ENCODE measurements at regions not wholly inside any gene's neighbourhood (a gene's known extent, or its start where the extent isn't known, plus 50 kb on each side); places are given as distances from the start of the nearest gene placed in this dataset.
"Not testable (repeated sequence)": the region's sequence is repeated elsewhere in the genome, so short reads cannot be mapped to it uniquely, and the experiment has no call there.

GRCh38 chr2:87543797-87544196 lies 204.1 kb upstream of the PLGLB2 start:
- not testable (repeated sequence) for H3K4me3 ChIP-seq

GRCh38 chr2:87547106-87547505 lies 200.8 kb upstream of the PLGLB2 start:
- H3K4me2 ChIP-seq; H3K4me1 ChIP-seq; CTCF ChIA-PET; POLR2A ChIA-PET; ATAC-seq; H3K27ac ChIP-seq; H3K9me3 ChIP-seq; FAIRE-seq; DNase-seq (ENCODE audit: low read depth in 1 of 2, low spot score in 1 of 2); H3K4me3 ChIP-seq: not testable (repeated sequence)
- WGBS (ENCODE audit: missing lambda C conversion rate) = 88% methylated on average over 2 of the region's 2 CpGs

More at GRCh38 chr2:87543797-87544196, 204.1 kb upstream of the PLGLB2 start:
- H3K4me1 ChIP-seq; H3K9me3 ChIP-seq; H3K4me2 ChIP-seq; CTCF ChIA-PET; FAIRE-seq; POLR2A ChIA-PET; ATAC-seq; H3K27ac ChIP-seq; DNase-seq (ENCODE audit: low read depth in 1 of 2, low spot score in 1 of 2): not testable (repeated sequence)
- WGBS (ENCODE audit: missing lambda C conversion rate) = no CpG with 5 or more reads among the region's 1 CpG

- not testable (repeated sequence) for FAIRE-seq
Observed at GRCh38 chr2:87547966-87548365, 199.9 kb upstream of the PLGLB2 start.

GRCh38 chr2:87548681-87549536 lies 199.0 kb upstream of the PLGLB2 start:
- ATAC-seq = peak in 1 of 2 experiments; percentile 24; a peak in 1 of 6 replicates

More at GRCh38 chr2:87547966-87548365, 199.9 kb upstream of the PLGLB2 start:
- H3K4me3 ChIP-seq; POLR2A ChIA-PET; H3K4me2 ChIP-seq; H3K27ac ChIP-seq; H3K9me3 ChIP-seq; H3K4me1 ChIP-seq; DNase-seq (ENCODE audit: low read depth in 1 of 2, low spot score in 1 of 2); CTCF ChIA-PET; ATAC-seq: not testable (repeated sequence)

GRCh38 chr2:87549561-87550202 lies 198.2 kb upstream of the PLGLB2 start:
- DNase-seq (ENCODE audit: low read depth in 1 of 2, low spot score in 1 of 2); CTCF ChIA-PET; POLR2A ChIA-PET; H3K9me3 ChIP-seq; H3K4me1 ChIP-seq; H3K4me2 ChIP-seq; H3K27ac ChIP-seq; H3K4me3 ChIP-seq; FAIRE-seq: not testable (repeated sequence)
- peak in 1 of 2 experiments; percentile 43; a peak in 2 of 6 replicates for ATAC-seq

More at GRCh38 chr2:87548681-87549536, 199.0 kb upstream of the PLGLB2 start:
- CTCF ChIA-PET; DNase-seq (ENCODE audit: low read depth in 1 of 2, low spot score in 1 of 2); H3K4me3 ChIP-seq; POLR2A ChIA-PET; H3K27ac ChIP-seq; H3K4me2 ChIP-seq; FAIRE-seq; H3K4me1 ChIP-seq; H3K9me3 ChIP-seq: not testable (repeated sequence)
- 92% methylated on average over 3 of the region's 7 CpGs for WGBS (ENCODE audit: missing lambda C conversion rate)

- H3K27ac ChIP-seq; DNase-seq (ENCODE audit: low read depth in 1 of 2, low spot score in 1 of 2); ATAC-seq; H3K4me1 ChIP-seq; POLR2A ChIA-PET; FAIRE-seq; H3K4me3 ChIP-seq; H3K4me2 ChIP-seq; H3K9me3 ChIP-seq; CTCF ChIA-PET: not testable (repeated sequence)
- 80% methylated on average over 1 of the region's 4 CpGs for WGBS (ENCODE audit: missing lambda C conversion rate)
Observed at GRCh38 chr2:87554678-87555077, 193.2 kb upstream of the PLGLB2 start.

- DNase-seq (ENCODE audit: low read depth in 1 of 2, low spot score in 1 of 2); POLR2A ChIA-PET; H3K4me3 ChIP-seq; H3K9me3 ChIP-seq; H3K4me1 ChIP-seq; CTCF ChIA-PET; H3K27ac ChIP-seq; ATAC-seq; H3K4me2 ChIP-seq; FAIRE-seq: not testable (repeated sequence)
- WGBS (ENCODE audit: missing lambda C conversion rate) = no CpG with 5 or more reads among the region's 4 CpGs
Observed at GRCh38 chr2:87555082-87555481, 192.8 kb upstream of the PLGLB2 start.

GRCh38 chr2:87559001-87559400 lies 188.9 kb upstream of the PLGLB2 start:
- ATAC-seq; H3K4me1 ChIP-seq; FAIRE-seq; H3K27ac ChIP-seq; H3K4me3 ChIP-seq; H3K9me3 ChIP-seq; CTCF ChIA-PET; DNase-seq (ENCODE audit: low read depth in 1 of 2, low spot score in 1 of 2); H3K4me2 ChIP-seq; POLR2A ChIA-PET: not testable (repeated sequence)
- 100% methylated on average over 2 of the region's 5 CpGs for WGBS (ENCODE audit: missing lambda C conversion rate)

- CTCF ChIA-PET; POLR2A ChIA-PET; DNase-seq (ENCODE audit: low read depth in 1 of 2, low spot score in 1 of 2); H3K9me3 ChIP-seq; H3K4me2 ChIP-seq; H3K27ac ChIP-seq; H3K4me1 ChIP-seq; ATAC-seq; FAIRE-seq; H3K4me3 ChIP-seq: not testable (repeated sequence)
- 86% methylated on average over 2 of the region's 2 CpGs for WGBS (ENCODE audit: missing lambda C conversion rate)
Observed at GRCh38 chr2:87559735-87560134, 188.2 kb upstream of the PLGLB2 start.

GRCh38 chr2:87565116-87565515 lies 182.8 kb upstream of the PLGLB2 start:
- H3K9me3 ChIP-seq; FAIRE-seq; ATAC-seq; H3K4me1 ChIP-seq; DNase-seq (ENCODE audit: low read depth in 1 of 2, low spot score in 1 of 2); CTCF ChIA-PET; H3K4me2 ChIP-seq; H3K27ac ChIP-seq; H3K4me3 ChIP-seq; POLR2A ChIA-PET: not testable (repeated sequence)
- 96% methylated on average over 1 of the region's 3 CpGs for WGBS (ENCODE audit: missing lambda C conversion rate)

- POLR2A ChIA-PET; ATAC-seq; H3K4me3 ChIP-seq; H3K4me1 ChIP-seq; DNase-seq (ENCODE audit: low read depth in 1 of 2, low spot score in 1 of 2); H3K27ac ChIP-seq; H3K4me2 ChIP-seq; H3K9me3 ChIP-seq; FAIRE-seq; CTCF ChIA-PET: not testable (repeated sequence)
- WGBS (ENCODE audit: missing lambda C conversion rate) = 88% methylated on average over 3 of the region's 3 CpGs
Observed at GRCh38 chr2:87566531-87566930, 181.4 kb upstream of the PLGLB2 start.

GRCh38 chr2:87567093-87567492 lies 180.8 kb upstream of the PLGLB2 start:
- POLR2A ChIA-PET = not testable (repeated sequence)

More at GRCh38 chr2:87567093-87567492, 180.8 kb upstream of the PLGLB2 start:
- FAIRE-seq; H3K4me3 ChIP-seq; DNase-seq (ENCODE audit: low read depth in 1 of 2, low spot score in 1 of 2); H3K4me2 ChIP-seq; CTCF ChIA-PET; H3K4me1 ChIP-seq; H3K9me3 ChIP-seq; ATAC-seq; H3K27ac ChIP-seq: not testable (repeated sequence)
- 94% methylated on average over 10 of the region's 11 CpGs for WGBS (ENCODE audit: missing lambda C conversion rate)
